Skeletal muscle tissue (tissue), 3 donors: ENCODE measurements at regions not wholly inside any gene's neighbourhood (a gene's known extent, or its start where the extent isn't known, plus 50 kb on each side); places are given as distances from the start of the nearest gene placed in this dataset.
"Not testable (repeated sequence)": the region's sequence is repeated elsewhere in the genome, so short reads cannot be mapped to it uniquely, and the experiment has no call there.

Experiments
- H3K27ac ChIP-seq: one replicate; pipeline ENCODE4 v1.7.0; 2013; ENCODE audit warnings: mild to moderate bottlenecking, low read depth, low read length, inconsistent platforms
- H3K27me3 ChIP-seq, 3 donors: one replicate each; pipeline ENCODE4 v1.7.0; 2013; ENCODE audit warnings: low read length in 3 of 3; ENCODE audit not compliant: control insufficient read depth in 3 of 3, insufficient read depth in 3 of 3
- H3K36me3 ChIP-seq, 3 donors: one replicate each; pipeline ENCODE4 v1.7.0; 2013; ENCODE audit warnings: low read length in 3 of 3; ENCODE audit not compliant: control insufficient read depth in 3 of 3, insufficient read depth in 3 of 3
- H3K4me1 ChIP-seq, 3 donors: one replicate each; pipeline ENCODE4 v1.7.0; 2013; ENCODE audit warnings: low read length in 3 of 3, mild to moderate bottlenecking in 3 of 3; ENCODE audit not compliant: control insufficient read depth in 3 of 3, insufficient read depth in 3 of 3
- H3K4me3 ChIP-seq, 3 donors: one replicate each; pipeline ENCODE4 v1.7.0; 2013; ENCODE audit warnings: low read length in 3 of 3
- H3K9ac ChIP-seq, 3 donors: one replicate each; pipeline ENCODE4 v1.7.0; 2013; ENCODE audit warnings: low read length in 3 of 3, mild to moderate bottlenecking in 3 of 3, moderate library complexity in 2 of 3, low read depth in 1 of 3
- H3K9me3 ChIP-seq, 3 donors: one replicate each; pipeline ENCODE4 v1.7.0; 2013; ENCODE audit warnings: low read length in 3 of 3; ENCODE audit not compliant: control insufficient read depth in 3 of 3
- donor health status: Osteomylitis.

- H3K9me3 ChIP-seq = no peaks in the 10 kb centered on the region
- H3K36me3 ChIP-seq = no peaks in the 10 kb centered on the region
- H3K4me3 ChIP-seq = no peak overlapping the region
- H3K27ac ChIP-seq = no peak overlapping the region
- H3K9ac ChIP-seq = no peak overlapping the region
- H3K27me3 ChIP-seq = no peaks in the 10 kb centered on the region
- no peaks in the 10 kb centered on the region for H3K4me1 ChIP-seq
These were observed 595.3 kb downstream of the XPNPEP1 start for GRCh38 chr10:109328001-109328400.

- Histone ChIP-seq H3K4me1 (no peaks in the 10 kb centered on the region), H3K9ac (no peak overlapping the region), H3K9me3 (peaks cover 0 to under 1% (median 0%) of the 10 kb centered on the region in 3 donors), H3K36me3 (no peaks in the 10 kb centered on the region), H3K27me3 (no peaks in the 10 kb centered on the region), H3K4me3 (no peak overlapping the region), H3K27ac (no peak overlapping the region)
These were observed 596.0 kb downstream of the XPNPEP1 start for GRCh38 chr10:109327266-109327665.

GRCh38 chr10:109324721-109325120 lies 598.6 kb downstream of the XPNPEP1 start:
- Histone ChIP-seq H3K27ac (no peak overlapping the region), H3K36me3 (no peaks in the 10 kb centered on the region), H3K9ac (no peak overlapping the region), H3K4me3 (no peak overlapping the region), H3K9me3 (peaks cover 0 to 3% (median 2%) of the 10 kb centered on the region in 3 donors), H3K4me1 (no peaks in the 10 kb centered on the region), H3K27me3 (no peaks in the 10 kb centered on the region)

DNA sequence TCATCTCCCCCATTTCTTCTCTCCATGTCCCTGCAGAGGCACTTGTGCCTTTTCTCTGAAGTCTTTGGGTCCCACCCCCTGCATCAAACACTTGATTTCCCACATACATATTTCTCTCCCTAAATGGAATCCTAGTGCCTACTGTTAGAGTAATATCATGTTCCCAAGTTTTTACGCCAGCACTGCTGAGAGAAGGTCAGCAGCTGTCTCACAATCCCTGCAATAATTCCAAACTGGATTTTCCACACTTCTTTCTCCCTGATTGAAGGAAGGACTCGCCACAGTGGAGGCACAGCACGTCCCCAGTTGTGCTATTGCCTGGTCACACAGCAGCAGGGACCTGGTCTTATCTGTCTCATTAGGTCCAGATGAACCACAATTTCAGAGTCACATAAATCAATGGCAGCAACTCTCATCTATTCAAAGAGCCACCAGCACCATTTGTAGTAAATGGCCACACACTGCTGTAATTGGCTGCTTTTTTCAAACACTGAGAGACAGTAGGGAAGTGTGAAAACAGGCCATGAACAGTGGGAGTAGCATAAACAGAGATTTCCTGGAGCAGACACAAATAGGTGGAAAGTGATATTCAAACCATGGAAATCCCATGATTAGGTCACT lies 605.5 kb downstream of the XPNPEP1 start:
- no peak overlapping the region for H3K27ac ChIP-seq
- H3K36me3 ChIP-seq = no peaks in the 10 kb centered on the region
- H3K9me3 ChIP-seq = peaks cover 0 to 4% (median 3%) of the 10 kb centered on the region in 3 donors
- no peak overlapping the region for H3K9ac ChIP-seq
- no peaks in the 10 kb centered on the region for H3K4me1 ChIP-seq
- H3K27me3 ChIP-seq = no peaks in the 10 kb centered on the region
- no peak overlapping the region for H3K4me3 ChIP-seq

DNA sequence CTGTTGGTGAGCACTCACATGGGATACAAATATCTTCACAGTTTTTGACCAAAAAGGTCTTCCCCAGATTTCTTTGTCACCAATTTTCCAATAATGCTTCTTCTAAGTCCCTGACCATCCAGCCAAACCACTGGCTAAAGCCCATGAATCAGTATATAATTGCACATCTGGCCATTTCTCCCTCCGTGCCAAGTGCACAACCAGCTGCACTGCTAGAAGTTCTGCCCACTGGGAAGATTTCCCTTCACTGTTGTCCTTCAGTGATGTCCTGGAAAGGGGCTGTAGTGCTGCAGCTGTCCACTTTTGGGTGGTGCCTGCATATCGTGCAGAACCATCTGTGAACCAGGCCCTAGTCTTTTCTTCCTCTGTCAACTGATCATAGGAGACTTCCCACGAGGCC lies 609.3 kb downstream of the XPNPEP1 start:
- not testable (repeated sequence) for H3K27ac ChIP-seq, H3K9ac ChIP-seq, H3K27me3 ChIP-seq, H3K36me3 ChIP-seq, H3K4me1 ChIP-seq, H3K4me3 ChIP-seq, H3K9me3 ChIP-seq

- not testable (repeated sequence) for H3K4me1 ChIP-seq, H3K4me3 ChIP-seq, H3K27ac ChIP-seq, H3K36me3 ChIP-seq, H3K9me3 ChIP-seq, H3K27me3 ChIP-seq, H3K9ac ChIP-seq
These were observed 610.8 kb downstream of the XPNPEP1 start for GRCh38 chr10:109312555-109312954.

DNA sequence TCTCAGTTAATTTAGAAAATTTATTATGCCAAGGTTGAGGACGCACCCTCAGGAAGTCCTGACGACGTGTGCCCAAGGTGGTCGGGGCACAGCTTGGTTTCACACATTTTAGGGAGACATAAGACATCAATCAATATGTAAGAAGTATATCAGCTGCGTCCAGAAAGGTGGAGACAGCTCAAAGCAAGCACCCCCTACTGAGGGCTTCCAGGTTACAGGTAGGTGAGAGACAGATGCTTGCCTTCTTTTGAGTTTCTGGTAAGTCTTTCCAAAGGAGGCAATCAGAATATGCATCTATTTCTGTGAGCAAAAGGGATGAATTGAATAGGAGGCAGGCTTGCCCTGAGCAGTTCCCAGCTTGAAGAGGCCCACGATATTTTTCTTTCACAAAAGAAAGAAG lies 614.3 kb downstream of the XPNPEP1 start:
- no peak overlapping the region for H3K27ac ChIP-seq

DNA sequence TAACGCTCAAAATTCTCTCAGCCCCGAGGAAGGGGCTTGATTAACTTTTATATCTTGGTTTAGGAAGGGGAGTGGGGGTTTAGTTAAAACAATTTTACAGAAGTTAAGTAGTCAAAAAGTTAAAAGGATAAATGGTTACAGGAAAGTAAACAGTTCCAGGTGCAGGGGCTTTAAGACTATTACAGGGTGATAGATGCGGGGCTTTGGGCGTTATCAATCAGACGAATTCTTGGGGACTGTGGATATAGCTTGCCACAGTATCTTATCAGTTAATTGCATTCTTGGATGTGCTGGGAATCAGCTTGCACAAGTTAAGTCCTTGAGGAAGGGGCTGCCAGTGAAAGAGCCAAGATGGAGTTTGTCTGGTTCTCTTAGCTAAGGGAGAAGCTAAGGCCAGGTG lies 616.2 kb downstream of the XPNPEP1 start:
- not testable (repeated sequence) for H3K9ac ChIP-seq, H3K9me3 ChIP-seq, H3K4me1 ChIP-seq, H3K27ac ChIP-seq, H3K27me3 ChIP-seq, H3K4me3 ChIP-seq, H3K36me3 ChIP-seq

More for the DNA sequence above, 614.3 kb downstream of the XPNPEP1 start:
- no peaks in the 10 kb centered on the region for H3K9me3 ChIP-seq
- no peak overlapping the region for H3K9ac ChIP-seq
- H3K4me1 ChIP-seq = no peaks in the 10 kb centered on the region
- H3K36me3 ChIP-seq = no peaks in the 10 kb centered on the region
- H3K27me3 ChIP-seq = no peaks in the 10 kb centered on the region
- H3K4me3 ChIP-seq = no peak overlapping the region

DNA sequence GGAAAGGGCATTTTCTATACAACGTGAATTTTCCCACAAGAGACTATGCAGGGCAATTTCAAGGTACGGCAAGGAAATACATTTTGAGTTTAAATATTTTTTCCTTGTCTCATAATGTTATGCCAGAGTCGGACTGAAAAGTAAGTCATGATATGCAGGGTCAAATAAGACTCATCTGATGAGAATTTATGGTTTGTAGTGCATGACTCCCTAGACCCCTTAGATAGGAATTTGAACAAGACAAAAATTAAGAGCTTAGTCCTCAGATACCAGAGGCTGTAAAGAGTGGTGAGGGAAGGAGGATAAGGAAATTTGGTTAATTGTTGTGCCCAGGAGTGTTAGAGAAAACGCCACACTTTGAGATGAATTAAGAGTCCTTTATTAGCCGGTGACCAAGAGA lies 616.6 kb downstream of the XPNPEP1 start:
- no peak overlapping the region for H3K4me3 ChIP-seq
- H3K4me1 ChIP-seq = no peaks in the 10 kb centered on the region
- no peak overlapping the region for H3K9ac ChIP-seq
- no peaks in the 10 kb centered on the region for H3K9me3 ChIP-seq
- H3K36me3 ChIP-seq = no peaks in the 10 kb centered on the region
- H3K27ac ChIP-seq = no peak overlapping the region
- H3K27me3 ChIP-seq = no peaks in the 10 kb centered on the region

DNA sequence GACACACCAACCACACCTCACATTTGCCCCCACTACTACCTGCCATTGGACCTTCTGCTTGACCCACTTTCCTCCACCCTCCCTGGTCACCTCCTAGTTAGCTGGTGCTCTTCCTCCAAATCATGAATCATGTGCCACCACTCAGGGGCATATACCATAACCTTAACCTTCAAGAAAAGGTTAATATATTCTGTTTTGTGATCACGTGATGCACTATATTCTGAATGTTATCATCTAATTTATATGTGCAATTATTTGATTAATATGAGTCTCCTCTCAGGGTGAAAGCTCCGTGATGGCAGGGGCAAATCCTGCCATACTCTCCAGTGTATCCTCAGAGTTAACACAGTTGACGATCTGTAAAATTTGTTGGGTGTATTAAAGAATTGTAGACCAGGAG lies 635.5 kb downstream of the XPNPEP1 start:
- Histone ChIP-seq H3K27ac (no peak overlapping the region), H3K9ac (no peak overlapping the region), H3K27me3 (no peaks in the 10 kb centered on the region), H3K4me3 (no peak overlapping the region), H3K9me3 (no peaks in the 10 kb centered on the region), H3K36me3 (no peaks in the 10 kb centered on the region), H3K4me1 (no peaks in the 10 kb centered on the region)

DNA sequence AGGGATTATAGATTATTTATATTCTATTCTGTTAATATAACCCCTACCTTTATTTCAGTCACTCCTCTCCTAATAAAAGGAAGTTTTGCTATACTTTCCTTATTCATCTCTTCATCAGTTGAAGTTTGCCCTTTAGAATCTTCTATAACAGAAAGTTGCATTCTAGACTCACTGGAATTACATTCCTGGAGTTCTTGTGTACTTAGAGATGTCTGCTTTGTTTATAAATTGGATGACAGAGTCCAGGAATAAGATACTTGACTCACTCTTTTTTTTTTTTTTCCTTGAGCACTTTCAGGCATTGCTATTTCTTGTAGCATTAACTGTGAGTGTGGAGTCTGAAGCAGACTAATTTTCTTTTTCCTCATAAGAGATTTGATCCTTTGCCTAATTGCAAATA lies 640.8 kb downstream of the XPNPEP1 start:
- H3K27me3 ChIP-seq = no peaks in the 10 kb centered on the region
- H3K4me3 ChIP-seq = no peak overlapping the region
- H3K27ac ChIP-seq = no peak overlapping the region
- no peaks in the 10 kb centered on the region for H3K36me3 ChIP-seq
- no peaks in the 10 kb centered on the region for H3K4me1 ChIP-seq
- no peaks in the 10 kb centered on the region for H3K9me3 ChIP-seq
- no peak overlapping the region for H3K9ac ChIP-seq
